Thoracic aorta (tissue), 2 donors: ENCODE measurements at regions not wholly inside any gene's neighbourhood (a gene's known extent, or its start where the extent isn't known, plus 50 kb on each side); places are given as distances from the start of the nearest gene placed in this dataset.

ENCODE experiments used
- ATAC-seq: fragments of 150-250 bp; one replicate; pipeline ENCODE4 v1.8.0; 2017; ENCODE audit warnings: low read depth; ENCODE audit not compliant: insufficient number of reproducible peaks, low FRiP score
- DNase-seq: peaks from one replicate; pipeline ENCODE4 v3.0.0-alpha.2; 2020; ENCODE audit warnings: low spot score
- H3K27ac ChIP-seq, 2 donors: fragments of 200-600 bp; sonication (generic); 1 replicate in 1 of 2; 2 replicates in 1 of 2; pipeline ENCODE4 v1.5.1; 2016; ENCODE audit warnings: mild to moderate bottlenecking in 2 of 2, moderate library complexity in 2 of 2
- H3K27me3 ChIP-seq: fragments of 200-600 bp; sonication (generic); replicated peaks from 2 replicates; pipeline ENCODE4 v1.6.0; 2016; ENCODE audit warnings: mild to moderate bottlenecking; ENCODE audit not compliant: insufficient read depth
- H3K36me3 ChIP-seq: fragments of 200-600 bp; sonication (generic); one replicate; pipeline ENCODE4 v1.5.1; 2016
- H3K4me1 ChIP-seq, 2 donors: fragments of 200-600 bp; sonication (generic); 1 replicate in 1 of 2; 2 replicates in 1 of 2; pipeline versions ENCODE4 v1.5.1 to v1.6.0; 2016; ENCODE audit warnings: low read depth in 2 of 2, mild to moderate bottlenecking in 1 of 2; ENCODE audit not compliant: control insufficient read depth in 1 of 2
- H3K4me3 ChIP-seq: fragments of 200-600 bp; sonication (generic); 2 replicates; pipeline ENCODE4 v1.5.1; 2016; ENCODE audit warnings: mild to moderate bottlenecking
- H3K9me3 ChIP-seq: fragments of 200-600 bp; sonication (generic); 2 replicates; pipeline ENCODE4 v1.5.1; 2016
- CTCF ChIP-seq: fragments of 200-600 bp; sonication (generic); IDR thresholded peaks from one replicate; pipeline ENCODE4 v1.5.1; 2019; ENCODE audit warnings: antibody characterized with exemption

GRCh38 chr12:46898152-46898931, 72.5 kb upstream of the SLC38A4 start:
- Histone ChIP-seq H3K27me3 (no peaks in the 10 kb centered on the region), H3K4me3 (no peak overlapping the region), H3K9me3 (no peaks in the 10 kb centered on the region), H3K4me1 (no peaks in the 10 kb centered on the region), H3K27ac (no peak overlapping the region), H3K36me3 (no peaks in the 10 kb centered on the region)
- no peak for TF ChIP-seq CTCF
- DNase-seq: no peak
- no peak for ATAC-seq

- Histone ChIP-seq H3K4me3 (no peak overlapping the region), H3K36me3 (no peaks in the 10 kb centered on the region), H3K27ac (no peak overlapping the region), H3K4me1 (no peaks in the 10 kb centered on the region), H3K27me3 (no peaks in the 10 kb centered on the region), H3K9me3 (no peaks in the 10 kb centered on the region)
- DNase-seq: no peak
- no peak for ATAC-seq
- TF ChIP-seq CTCF: no peak
Measured at GRCh38 chr12:46898989-46899388, 73.2 kb upstream of the SLC38A4 start.

GRCh38 chr12:46900734-46901463, 75.1 kb upstream of the SLC38A4 start:
- no peaks in the 10 kb centered on the region for H3K4me1 ChIP-seq
- no peak overlapping the region for H3K27ac ChIP-seq
- no peak for ATAC-seq
- no peak for DNase-seq
- TF ChIP-seq CTCF: no peak
- no peaks in the 10 kb centered on the region for H3K36me3 ChIP-seq
- H3K9me3 ChIP-seq: no peaks in the 10 kb centered on the region
- H3K4me3 ChIP-seq: no peak overlapping the region
- H3K27me3 ChIP-seq: no peaks in the 10 kb centered on the region

GRCh38 chr12:46901464-46902205, 75.8 kb upstream of the SLC38A4 start:
- no peaks in the 10 kb centered on the region for H3K4me1 ChIP-seq
- DNase-seq (no peak), ATAC-seq (no peak)
- no peak for TF ChIP-seq CTCF
- no peaks in the 10 kb centered on the region for H3K9me3 ChIP-seq
- no peak overlapping the region for H3K27ac ChIP-seq
- H3K36me3 ChIP-seq: no peaks in the 10 kb centered on the region
- no peak overlapping the region for H3K4me3 ChIP-seq
- H3K27me3 ChIP-seq: no peaks in the 10 kb centered on the region

GRCh38 chr12:46903058-46903457, 77.3 kb upstream of the SLC38A4 start:
- Histone ChIP-seq H3K9me3 (no peaks in the 10 kb centered on the region), H3K27ac (no peak overlapping the region), H3K36me3 (no peaks in the 10 kb centered on the region), H3K4me3 (no peak overlapping the region), H3K27me3 (no peaks in the 10 kb centered on the region), H3K4me1 (no peaks in the 10 kb centered on the region)
- TF ChIP-seq CTCF: no peak
- no peak for DNase-seq
- ATAC-seq: no peak
